ENCODE measurements at regions not wholly inside any gene's neighbourhood (a gene's known extent, or its start where the extent isn't known, plus 50 kb on each side); places are given as distances from the start of the nearest gene placed in this dataset.

DNA sequence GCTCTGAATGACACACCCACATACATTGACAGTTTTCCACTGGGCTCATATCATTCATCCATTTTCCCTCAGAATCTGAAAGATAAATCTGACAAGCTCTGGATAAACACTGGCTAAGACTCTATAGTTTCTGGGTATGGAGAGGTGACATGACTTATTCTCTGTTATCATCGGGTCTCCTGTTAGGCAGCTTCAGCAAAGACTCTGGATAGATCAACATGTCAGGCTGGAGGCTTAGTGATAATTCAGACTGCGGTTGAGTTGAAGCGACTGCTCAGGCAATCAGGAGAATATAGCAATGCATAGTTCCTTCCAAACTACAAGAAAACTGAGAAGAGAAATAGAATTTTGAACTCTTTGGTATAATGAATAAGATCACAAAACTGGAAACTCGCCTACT lies 394.6 kb downstream of the CBLN4 start:
- no peak for TF ChIP-seq ZNF8 (CRISPR knock-in tag; IDR thresholded peaks at IDR 0.05)
- no peak for TF ChIP-seq ARNTL (CRISPR knock-in tag; IDR thresholded peaks at IDR 0.05; ENCODE audit: borderline replicate concordance, low read depth)
- no peak for TF ChIP-seq OSR1 (CRISPR knock-in tag; IDR thresholded peaks at IDR 0.05)
- TF ChIP-seq ZFP3 (CRISPR knock-in tag; IDR thresholded peaks at IDR 0.05): no peak
- TF ChIP-seq ZC3H10 (CRISPR knock-in tag; IDR thresholded peaks at IDR 0.05): no peak
- no peak for TF ChIP-seq ZNF565 (CRISPR knock-in tag; conservative IDR thresholded peaks at IDR 0.05; ENCODE audit: low read depth)
- no peak for TF ChIP-seq ZNF70 (CRISPR knock-in tag; IDR thresholded peaks at IDR 0.05)
- TF ChIP-seq SNAI2 (CRISPR knock-in tag; IDR thresholded peaks at IDR 0.05): no peak

Data from SK-N-SH treated with all-trans-retinoic acid at 6 μM for 48 hours (cell line).